Chondrocyte (in vitro differentiated cells): ENCODE measurements at regions not wholly inside any gene's neighbourhood (a gene's known extent, or its start where the extent isn't known, plus 50 kb on each side); places are given as distances from the start of the nearest gene placed in this dataset.

Source experiments
- DNase-seq: peaks from one replicate; pipeline ENCODE4 v3.0.0; 2021; ENCODE audit warnings: mixed read lengths, low spot score
- H3K27ac Mint-ChIP-seq: one replicate; pipeline ENCODE4 v1.8.0; 2021; ENCODE audit warnings: mild to moderate bottlenecking, moderate library complexity, mixed read lengths; ENCODE audit not compliant: unreplicated experiment
- H3K27me3 Mint-ChIP-seq: 2 replicates; pipeline ENCODE4 v1.8.0; 2021; ENCODE audit warnings: low read depth, mixed read lengths
- H3K36me3 Mint-ChIP-seq: 2 replicates; pipeline ENCODE4 v1.8.0; 2021; ENCODE audit warnings: low read depth, mixed read lengths
- H3K4me1 Mint-ChIP-seq: 2 replicates; pipeline ENCODE4 v1.8.0; 2021; ENCODE audit warnings: low read depth, mild to moderate bottlenecking, mixed read lengths
- H3K4me3 Mint-ChIP-seq: one replicate; pipeline ENCODE4 v1.8.0; 2021; ENCODE audit warnings: mild to moderate bottlenecking, moderate library complexity, mixed read lengths; ENCODE audit not compliant: unreplicated experiment
- H3K9me3 Mint-ChIP-seq: 2 replicates; pipeline ENCODE4 v1.8.0; 2021; ENCODE audit warnings: low read depth, mixed read lengths
- CTCF ChIP-seq: fragments of 200-600 bp; sonication (generic); IDR thresholded peaks from 2 replicates; pipeline ENCODE4 v1.5.0; 2021; ENCODE audit warnings: antibody characterized with exemption, mild to moderate bottlenecking, moderate library complexity

DNA sequence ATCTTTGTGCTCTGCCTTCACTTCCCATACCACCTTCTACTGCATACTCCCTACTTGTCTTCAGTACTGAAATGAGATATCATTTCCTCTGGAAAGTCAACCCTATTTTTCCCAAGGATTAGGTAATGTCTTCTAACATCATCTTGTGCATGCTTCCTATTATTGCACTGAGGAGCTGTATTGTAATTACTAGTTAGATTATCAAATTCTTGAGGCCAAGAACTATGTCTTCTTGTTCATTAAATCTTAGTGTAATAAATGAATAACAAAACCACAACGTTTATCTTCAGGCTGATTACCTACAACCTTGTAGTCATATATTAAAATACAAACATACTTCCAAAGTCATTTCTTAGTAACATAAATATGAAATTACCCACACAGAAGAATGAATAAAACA lies 87.9 kb upstream of the POU5F2 start:
- no peak overlapping the region for H3K4me3 Mint-ChIP-seq
- no peak overlapping the region for H3K27ac Mint-ChIP-seq
- no peaks in the 10 kb centered on the region for H3K27me3 Mint-ChIP-seq

DNA sequence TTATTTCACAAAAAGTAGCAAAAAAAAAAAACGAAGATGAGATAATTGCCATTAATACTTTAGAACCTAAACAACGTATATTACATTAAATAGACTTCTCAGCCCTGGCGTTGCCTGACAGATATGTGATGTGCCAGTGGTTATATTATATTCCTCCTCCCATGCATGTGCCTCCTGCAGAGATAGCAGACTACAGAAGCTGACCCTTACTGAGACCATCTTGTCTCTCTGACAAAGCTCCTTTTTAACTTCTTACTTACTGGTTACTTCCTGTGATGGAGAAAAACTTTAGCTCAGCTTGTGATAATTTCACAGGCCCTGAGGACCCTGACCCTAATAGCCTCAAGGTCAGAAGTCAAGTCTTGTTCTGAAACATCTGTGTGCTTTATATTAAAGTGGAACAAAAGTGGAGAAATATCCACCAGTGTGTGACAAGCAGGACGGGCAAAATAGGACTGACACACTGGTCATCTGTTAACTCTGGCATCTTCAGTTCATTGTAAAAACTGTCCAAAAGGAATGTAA lies 80.6 kb upstream of the POU5F2 start:
- H3K4me1 Mint-ChIP-seq, result no peaks in the 10 kb centered on the region
- peaks cover 5% of the 10 kb centered on the region for H3K9me3 Mint-ChIP-seq
- H3K36me3 Mint-ChIP-seq, result peaks cover 5% of the 10 kb centered on the region
- H3K4me3 Mint-ChIP-seq, result no peak overlapping the region
- DNase-seq, result no peak
- H3K27me3 Mint-ChIP-seq, result no peaks in the 10 kb centered on the region
- H3K27ac Mint-ChIP-seq, result no peak overlapping the region
- TF ChIP-seq CTCF, result no peak

More for the DNA sequence above, 87.9 kb upstream of the POU5F2 start:
- peaks cover 14% of the 10 kb centered on the region for H3K9me3 Mint-ChIP-seq
- peaks cover 1% of the 10 kb centered on the region for H3K36me3 Mint-ChIP-seq
- no peak for DNase-seq
- no peak for TF ChIP-seq CTCF
- H3K4me1 Mint-ChIP-seq, result peaks cover 9% of the 10 kb centered on the region

- H3K27me3 Mint-ChIP-seq, result no peaks in the 10 kb centered on the region
Observed at GRCh38 chr5:93819668-93820067, 78.3 kb upstream of the POU5F2 start.

GRCh38 chr5:93810780-93811179 lies 69.4 kb upstream of the POU5F2 start:
- TF ChIP-seq CTCF, result no peak
- Mint-ChIP-seq H3K4me1 (no peaks in the 10 kb centered on the region), H3K27me3 (no peaks in the 10 kb centered on the region), H3K27ac (no peak overlapping the region), H3K36me3 (no peaks in the 10 kb centered on the region), H3K9me3 (peaks cover 2% of the 10 kb centered on the region), H3K4me3 (no peak overlapping the region)
- no peak for DNase-seq

More at GRCh38 chr5:93819668-93820067, 78.3 kb upstream of the POU5F2 start:
- H3K4me1 Mint-ChIP-seq, result no peaks in the 10 kb centered on the region
- H3K27ac Mint-ChIP-seq, result no peak overlapping the region
- H3K4me3 Mint-ChIP-seq, result no peak overlapping the region
- peaks cover 3% of the 10 kb centered on the region for H3K9me3 Mint-ChIP-seq
- H3K36me3 Mint-ChIP-seq, result peaks cover 5% of the 10 kb centered on the region
- no peak for DNase-seq
- no peak for TF ChIP-seq CTCF

GRCh38 chr5:93809430-93809829 lies 68.0 kb upstream of the POU5F2 start:
- peaks cover 2% of the 10 kb centered on the region for H3K9me3 Mint-ChIP-seq
- no peak for DNase-seq
- no peak overlapping the region for H3K27ac Mint-ChIP-seq
- H3K4me3 Mint-ChIP-seq, result no peak overlapping the region
- H3K27me3 Mint-ChIP-seq, result no peaks in the 10 kb centered on the region
- H3K4me1 Mint-ChIP-seq, result no peaks in the 10 kb centered on the region
- no peak for TF ChIP-seq CTCF
- H3K36me3 Mint-ChIP-seq, result no peaks in the 10 kb centered on the region
